GM19043 (cell line): ENCODE measurements at regions not wholly inside any gene's neighbourhood (a gene's known extent, or its start where the extent isn't known, plus 50 kb on each side); places are given as distances from the start of the nearest gene placed in this dataset.
"Not testable (repeated sequence)": the region's sequence is repeated elsewhere in the genome, so short reads cannot be mapped to it uniquely, and the experiment has no call there.

Experiments
- ATAC-seq: cut with Tn5 transposase; IDR thresholded peaks from one replicate; pipeline ENCODE4 v1.9.1; 2021; ENCODE audit warnings: low read depth; ENCODE audit not compliant: unreplicated experiment

DNA sequence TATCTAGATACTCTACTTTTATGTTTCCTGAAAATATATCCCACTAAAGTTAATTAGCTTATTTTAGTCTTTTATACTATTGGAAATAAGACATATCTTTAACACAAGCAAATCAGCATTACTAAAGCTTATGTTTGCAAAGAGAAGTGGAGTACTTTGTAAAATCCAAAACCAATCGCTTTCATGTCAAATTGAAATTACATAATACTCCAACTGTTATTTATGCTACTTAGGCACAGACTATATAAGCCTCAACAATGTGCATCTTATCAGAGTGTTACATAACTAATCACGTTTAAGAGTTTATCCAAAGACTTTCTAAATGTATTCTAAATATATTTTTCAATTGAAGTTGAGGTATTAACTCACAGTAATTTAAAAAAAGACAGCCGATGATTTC, 200.0 kb downstream of the PCDH20 start:
- ATAC-seq = no peak

DNA sequence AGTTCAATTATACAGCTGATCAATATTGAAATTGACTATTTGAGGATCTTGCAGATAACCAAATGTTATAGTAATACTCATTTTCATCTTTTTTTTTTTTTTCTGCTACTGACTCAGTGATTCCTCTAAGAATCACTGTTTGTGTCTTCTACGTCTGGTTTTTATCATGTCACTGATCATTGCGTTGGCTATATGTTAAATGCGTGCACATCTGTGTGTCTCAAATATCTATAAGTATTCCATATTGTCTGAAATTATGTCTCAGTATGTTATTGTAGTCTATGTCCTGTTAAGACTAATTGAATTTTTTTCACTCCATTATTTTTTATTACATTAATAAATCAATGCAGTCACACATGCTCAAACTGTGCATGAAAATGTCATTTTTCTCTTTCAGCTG, 200.5 kb downstream of the PCDH20 start:
- ATAC-seq = no peak

DNA sequence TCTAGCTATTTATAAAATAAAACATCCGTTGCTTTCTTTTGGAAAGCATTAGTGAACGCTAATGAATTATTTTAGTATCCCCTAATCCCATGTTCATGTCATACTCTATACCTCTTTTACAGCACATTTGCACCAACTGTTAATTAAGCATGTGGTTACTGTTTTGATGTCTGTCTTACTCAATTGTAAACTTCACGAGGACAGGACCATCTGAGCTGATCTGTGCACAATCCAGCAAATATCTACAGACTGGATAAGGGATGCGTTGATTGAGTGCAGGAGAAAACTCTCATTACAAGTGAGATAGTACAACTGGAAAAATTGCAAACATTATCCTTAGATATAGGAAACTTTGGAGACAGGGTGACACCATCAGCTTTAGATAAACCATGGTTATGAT, 201.1 kb downstream of the PCDH20 start:
- ATAC-seq = no peak

DNA sequence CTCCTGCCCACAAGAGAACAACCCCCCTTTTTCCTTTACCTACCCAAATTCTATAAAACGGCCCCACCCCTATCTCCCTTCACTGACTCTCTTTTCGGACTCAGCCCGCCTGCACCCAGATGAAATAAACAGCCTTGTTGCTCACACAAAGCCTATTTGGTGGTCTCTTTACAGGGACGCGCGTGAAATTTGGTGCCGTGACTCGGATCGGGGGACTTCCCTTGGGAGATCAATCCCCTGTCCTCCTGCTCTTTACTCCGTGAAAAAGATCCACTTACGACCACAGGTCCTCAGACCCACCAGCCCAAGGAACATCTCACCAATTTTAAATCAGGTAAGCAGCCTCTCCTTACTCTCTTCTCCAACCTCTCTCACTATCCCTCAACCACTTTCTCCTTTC, 209.8 kb downstream of the PCDH20 start:
- ATAC-seq = not testable (repeated sequence)

DNA sequence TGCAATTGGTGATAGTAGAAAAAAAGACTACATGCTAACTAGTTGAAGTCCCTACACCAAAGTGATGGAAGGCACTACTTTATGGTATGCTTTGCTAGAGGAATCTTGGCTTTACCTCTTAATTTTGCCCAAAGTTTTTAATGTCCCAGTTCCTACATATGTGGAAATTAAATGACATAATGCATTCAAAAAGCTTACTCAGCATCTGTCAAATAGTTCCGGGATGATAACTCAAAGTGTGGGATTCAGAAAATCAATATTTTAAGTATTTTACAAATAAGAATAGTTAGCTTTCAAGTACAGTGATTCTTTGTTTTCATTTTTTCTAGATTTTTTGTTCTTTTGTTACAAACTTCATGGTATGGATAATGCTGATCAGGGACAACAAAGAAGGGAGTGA, 211.6 kb downstream of the PCDH20 start:
- no peak for ATAC-seq

DNA sequence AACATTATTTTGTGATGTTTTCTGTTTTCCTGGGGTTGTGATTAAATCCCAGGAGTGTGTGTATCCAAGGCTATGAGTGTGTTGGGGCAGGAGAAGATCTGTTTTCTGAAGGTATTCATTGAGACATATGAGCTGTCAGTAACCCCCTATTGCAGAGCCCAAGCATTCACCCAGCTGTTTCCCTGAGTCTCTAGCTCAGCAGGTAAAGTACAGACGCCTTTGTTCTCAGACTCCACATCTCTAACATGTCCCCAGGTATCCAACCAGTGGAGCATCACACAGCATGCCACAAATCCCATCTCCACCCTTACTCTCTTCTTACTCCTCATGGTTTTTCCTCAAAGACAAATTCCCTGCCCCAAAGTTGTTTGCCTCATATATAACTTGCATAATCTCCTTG, 213.6 kb downstream of the PCDH20 start:
- ATAC-seq = no peak

DNA sequence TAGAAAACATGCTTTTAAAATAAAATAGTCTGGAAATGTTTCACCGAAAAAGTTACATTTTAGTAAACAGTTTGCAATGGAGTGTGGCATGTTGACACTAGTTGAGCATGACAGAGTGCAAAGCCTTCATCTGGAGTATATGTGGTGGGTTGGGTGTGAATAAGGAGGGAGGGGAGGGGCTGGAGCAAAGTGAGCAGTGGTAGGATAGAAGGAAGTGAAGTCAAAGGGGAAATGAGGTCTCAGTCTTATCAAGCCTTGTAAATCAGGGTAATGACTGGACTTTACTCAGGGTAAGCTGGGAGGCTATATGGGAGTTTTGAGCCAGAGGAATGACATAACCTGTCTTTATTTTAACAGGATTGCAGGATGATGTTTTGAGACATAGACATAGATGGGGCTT, 222.8 kb downstream of the PCDH20 start:
- ATAC-seq = no peak

DNA sequence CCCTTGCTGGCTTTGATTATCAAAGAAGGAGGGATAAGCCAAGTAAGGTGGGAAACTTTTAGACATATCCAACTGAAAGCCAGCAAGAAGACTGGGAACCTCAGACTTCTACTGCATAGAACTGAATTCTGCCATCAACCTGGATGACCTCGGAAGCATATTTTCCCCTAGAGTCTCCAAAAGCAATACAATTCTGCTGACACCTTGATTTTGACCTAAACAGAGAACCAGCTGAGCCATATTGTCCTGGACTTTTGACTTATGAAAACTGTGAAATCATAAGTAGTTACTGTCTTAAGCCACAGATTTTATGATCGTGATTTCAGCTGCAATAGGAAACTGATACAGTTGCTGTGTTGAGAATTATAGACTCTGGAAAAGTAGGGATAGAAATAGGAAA, 227.6 kb downstream of the PCDH20 start:
- no peak for ATAC-seq

DNA sequence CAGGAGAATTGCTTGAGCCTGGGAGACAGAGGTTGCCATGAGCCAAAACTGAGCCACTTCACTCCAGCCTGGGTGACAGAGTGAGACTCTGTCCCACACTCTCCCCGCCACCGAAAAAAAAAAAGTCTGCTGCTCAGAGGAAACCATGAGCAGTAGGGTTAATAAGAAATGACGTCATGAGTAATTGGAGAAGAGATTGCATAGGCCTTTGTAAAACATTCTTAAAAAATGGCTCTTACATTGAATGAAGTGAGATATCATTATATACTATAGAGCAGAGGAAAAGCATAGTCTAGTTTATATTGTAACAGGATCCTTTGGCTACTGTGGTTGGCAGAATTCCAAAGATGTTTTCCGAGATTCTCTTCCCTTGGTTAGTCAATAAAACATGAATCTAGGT, 228.2 kb downstream of the PCDH20 start:
- no peak for ATAC-seq

DNA sequence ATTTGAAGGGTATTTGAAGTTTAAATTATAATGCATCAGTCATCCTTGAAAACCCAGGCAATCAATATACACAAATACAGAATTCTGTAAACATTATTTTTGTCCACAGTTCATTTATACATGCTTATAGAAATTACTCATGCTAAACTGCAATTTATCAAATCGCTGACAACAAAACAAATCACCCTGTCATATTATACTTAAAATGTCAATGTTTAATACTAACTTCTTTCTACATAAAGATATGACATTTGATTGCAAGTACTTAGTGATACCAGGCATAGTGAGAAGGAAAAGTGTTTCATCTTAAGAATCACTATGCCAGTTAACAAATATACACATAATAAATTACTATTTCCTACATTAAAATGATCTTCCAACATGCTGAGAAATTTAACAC, 232.0 kb downstream of the PCDH20 start:
- ATAC-seq = no peak

DNA sequence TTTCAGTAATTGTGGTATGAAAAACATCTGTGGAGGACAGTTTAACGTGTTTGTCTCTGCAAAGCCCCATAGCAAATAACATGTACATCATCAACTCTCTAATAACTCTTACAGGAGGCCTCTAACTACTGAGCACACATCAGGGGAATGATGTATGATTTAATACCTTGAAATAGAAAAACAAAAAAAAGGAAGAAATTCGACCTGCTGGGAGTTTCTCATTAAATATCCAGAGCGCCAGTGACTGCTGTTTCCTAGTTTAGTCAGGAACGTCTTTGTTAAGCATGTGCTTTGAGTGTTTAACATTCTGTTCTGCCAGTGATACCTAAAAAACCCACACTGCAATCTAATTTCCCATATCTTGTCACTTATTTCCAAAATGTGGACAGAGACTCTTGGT, 235.4 kb downstream of the PCDH20 start:
- ATAC-seq = no peak

DNA sequence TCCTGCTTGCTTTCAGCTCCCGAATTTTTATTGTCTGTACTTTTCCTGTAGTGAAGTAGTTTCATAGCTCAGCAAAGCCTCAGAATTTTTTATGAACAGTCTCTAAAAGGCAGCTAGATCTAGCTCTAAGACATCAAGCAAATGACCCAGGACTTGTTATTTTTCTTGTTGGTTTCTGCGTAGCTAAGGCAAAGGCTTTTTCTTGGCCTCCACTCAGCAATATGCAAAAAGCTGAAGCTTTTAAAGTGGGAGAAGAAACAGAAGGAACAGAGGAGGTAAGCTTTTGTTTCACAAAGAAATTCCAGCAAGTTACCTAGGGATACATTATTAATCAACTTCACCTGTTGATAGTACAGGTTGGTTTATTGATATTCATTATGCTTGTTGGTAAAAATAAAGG, 235.9 kb downstream of the PCDH20 start:
- no peak for ATAC-seq

DNA sequence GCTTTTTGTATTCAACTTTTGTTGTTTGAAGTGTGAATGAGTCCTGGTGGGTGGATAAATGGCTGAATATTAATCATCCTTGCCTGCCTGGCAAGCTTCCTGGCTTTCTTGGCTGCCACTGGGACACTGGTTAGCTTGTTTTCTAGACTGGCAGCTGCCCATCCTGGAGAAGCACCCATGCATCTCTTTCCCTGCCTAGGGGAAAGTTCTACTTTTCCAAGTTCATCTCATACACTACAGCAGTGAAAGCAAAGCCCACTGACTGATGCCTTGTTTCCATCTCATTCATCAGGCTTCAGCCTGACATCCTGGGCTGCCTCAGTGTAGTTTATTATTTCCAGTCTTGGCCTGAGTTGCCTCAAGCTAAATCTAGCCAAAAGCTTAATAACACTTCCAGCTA, 244.8 kb downstream of the PCDH20 start:
- ATAC-seq = no peak

DNA sequence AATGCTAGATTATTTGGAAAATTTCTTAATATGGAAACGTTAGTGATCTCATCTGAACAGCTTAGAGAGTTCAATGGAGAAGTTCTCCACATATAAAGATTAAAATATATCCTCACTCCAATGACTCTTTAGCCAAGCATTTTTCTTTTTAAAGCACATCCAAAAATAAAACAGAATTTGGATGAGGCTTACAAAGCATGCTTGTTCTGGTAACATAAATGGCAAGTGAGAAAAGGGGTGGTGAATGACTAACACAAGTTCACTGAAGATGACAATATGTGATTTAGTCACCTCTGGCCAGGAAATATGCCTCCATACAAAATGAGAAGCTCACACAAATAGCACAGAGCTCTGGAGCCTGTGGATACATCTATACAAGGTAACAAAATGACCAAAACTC, 253.0 kb downstream of the PCDH20 start:
- no peak for ATAC-seq

DNA sequence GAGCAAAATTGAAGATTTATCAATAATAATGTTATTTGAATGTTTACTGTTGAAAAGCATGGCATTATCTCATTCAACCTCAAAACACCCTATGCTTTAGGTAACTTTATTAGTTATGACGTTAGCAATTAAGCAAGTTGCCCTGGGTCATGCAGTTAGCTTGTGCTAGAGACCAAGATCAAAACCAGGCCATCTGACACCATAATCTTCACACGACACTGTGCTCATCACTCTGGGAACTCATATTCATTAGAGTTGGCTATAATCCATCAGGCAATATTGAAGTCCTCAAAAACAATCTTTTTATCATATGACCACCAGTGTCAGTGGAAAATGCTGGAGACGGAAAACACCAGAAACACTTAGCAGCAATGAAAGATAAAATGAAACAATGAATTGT, 253.5 kb downstream of the PCDH20 start:
- no peak for ATAC-seq

DNA sequence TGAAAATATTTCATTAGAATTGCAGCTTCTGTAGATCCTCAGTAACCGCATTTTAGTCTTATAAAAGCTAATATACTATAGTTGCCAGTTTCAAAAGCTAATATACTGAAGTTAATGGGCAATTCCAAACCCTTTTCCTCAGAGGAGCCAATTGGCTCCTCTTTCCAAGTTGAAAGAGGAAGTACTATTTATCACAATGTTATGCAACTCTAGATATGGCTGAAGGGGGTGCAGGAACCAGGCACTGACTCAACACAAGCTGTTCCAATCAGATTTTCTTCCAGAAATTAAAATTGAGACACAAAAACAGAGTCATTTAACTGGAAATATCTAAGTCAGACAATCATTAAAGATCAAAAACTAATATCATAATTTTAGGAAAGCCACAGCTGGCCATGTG, 258.9 kb downstream of the PCDH20 start:
- ATAC-seq = no peak

DNA sequence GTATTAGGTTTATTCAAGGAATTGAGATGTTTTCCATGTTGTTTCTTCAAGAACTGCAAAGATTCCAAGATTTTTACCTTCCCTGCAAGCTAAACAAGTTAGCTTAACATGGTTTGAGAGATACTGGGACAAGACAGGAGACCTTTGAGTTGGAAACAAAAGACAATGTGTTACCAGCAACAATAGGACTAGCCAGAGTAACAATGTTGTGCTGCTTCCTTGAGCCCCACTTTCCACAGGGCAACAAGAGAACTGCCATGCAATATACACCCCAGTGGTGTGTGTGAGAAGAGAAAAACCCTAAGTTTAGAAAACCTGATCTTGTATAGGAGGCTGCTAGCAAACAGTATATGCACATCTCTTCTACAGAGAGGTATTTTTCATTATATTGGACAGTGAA, 264.6 kb downstream of the PCDH20 start:
- no peak for ATAC-seq

DNA sequence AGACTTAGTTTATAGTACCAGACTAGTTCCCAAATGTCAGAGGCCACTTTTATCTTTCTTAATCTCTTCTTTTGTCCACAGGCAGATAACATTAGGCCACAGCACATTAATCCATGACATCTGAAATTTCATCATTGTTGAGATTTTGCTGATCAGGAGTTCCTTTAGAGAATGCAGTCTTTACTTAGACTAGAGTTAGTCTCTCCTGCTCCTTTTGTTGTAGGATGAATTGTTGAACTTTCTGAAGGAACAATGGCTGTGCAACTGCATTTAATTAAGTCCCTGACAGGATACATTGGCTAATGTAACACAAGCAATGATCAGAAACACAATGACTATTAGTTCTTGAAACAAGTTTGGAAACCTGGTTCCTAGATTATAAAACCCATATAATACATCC, 266.3 kb downstream of the PCDH20 start:
- no peak for ATAC-seq

DNA sequence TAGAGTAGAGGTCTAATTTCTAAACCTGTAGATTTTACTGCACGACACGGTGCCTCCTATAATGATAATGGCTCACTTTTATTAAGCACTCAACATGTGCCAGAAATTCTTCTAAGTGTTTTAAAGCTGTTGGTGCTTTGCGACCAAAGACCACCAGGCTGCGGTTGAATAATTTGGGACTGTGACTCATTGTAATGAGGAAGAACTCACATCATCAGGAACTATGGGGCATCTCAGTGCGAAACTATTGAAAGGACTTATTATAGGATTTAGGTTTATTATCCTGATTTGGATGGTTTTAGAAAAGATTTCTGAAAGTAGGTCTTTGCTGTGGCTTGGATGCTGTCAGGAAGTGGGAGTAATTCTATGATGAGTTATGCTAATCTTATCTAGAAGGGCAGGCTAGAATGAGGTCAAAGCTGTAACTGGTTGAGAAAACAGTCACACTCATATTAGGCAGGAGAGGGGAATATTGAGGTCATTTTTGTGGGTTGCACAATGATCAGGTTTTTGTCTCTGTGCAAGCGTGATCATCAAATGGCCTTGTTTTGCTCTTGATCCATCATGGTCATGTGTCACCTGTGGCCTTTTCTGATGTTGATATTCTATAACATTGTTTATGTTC, 266.8 kb downstream of the PCDH20 start:
- no peak for ATAC-seq

DNA sequence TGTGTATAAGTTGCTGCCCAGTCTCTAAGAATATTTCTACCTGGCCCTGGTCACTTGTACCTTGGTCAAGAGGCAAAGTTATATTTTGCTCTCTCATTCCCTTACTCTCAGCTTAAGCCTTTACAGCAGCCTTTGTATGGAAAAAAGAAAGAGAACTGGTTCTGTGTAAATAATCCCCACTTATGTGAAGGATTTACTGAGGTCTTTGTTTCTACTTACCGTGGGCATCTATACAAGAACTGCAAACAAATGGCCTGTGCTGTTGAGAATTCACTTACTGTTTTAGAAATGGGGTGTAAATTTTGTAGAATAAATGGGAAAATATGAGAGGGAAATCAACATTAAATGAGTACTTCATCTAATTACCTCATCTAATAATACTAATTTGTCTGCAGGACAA, 267.4 kb downstream of the PCDH20 start:
- ATAC-seq = no peak

DNA sequence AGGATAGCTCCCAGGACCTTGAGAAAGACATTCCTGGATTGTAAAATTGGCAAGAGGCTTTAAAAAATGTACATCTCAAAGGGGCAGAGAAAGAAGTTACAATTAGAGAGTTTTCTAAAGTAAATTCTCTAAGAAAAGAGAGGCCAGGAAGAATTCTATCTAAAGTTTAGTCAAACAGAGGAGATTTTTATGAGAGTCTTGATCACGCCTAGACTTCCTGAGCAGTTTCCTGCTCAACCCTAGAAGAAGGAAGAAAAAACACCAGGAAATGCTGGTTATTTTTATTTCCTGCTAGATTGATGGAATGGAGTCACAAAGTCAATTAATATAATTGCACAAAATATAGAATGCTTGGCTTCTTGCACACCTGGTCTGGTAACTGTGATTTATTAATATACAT, 269.1 kb downstream of the PCDH20 start:
- no peak for ATAC-seq

DNA sequence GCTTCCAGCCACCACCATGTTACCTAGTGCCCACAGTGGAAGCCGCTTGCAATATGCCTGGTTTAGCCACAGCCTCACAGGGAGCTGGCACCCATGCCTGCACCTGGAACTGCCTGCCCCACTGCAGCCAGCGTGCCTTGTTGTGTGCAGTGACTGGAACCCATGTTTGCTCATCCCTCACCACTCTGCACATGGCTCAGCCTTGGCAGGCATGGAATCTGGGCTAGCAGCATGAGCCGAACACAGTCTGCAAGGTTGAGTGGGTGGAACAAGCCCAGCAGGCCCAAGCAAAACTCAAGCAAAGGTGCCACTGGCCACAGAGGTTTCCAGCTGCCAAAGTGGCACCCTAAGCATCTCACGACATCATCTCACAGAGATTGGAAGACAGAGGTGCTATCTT, 269.5 kb downstream of the PCDH20 start:
- no peak for ATAC-seq

DNA sequence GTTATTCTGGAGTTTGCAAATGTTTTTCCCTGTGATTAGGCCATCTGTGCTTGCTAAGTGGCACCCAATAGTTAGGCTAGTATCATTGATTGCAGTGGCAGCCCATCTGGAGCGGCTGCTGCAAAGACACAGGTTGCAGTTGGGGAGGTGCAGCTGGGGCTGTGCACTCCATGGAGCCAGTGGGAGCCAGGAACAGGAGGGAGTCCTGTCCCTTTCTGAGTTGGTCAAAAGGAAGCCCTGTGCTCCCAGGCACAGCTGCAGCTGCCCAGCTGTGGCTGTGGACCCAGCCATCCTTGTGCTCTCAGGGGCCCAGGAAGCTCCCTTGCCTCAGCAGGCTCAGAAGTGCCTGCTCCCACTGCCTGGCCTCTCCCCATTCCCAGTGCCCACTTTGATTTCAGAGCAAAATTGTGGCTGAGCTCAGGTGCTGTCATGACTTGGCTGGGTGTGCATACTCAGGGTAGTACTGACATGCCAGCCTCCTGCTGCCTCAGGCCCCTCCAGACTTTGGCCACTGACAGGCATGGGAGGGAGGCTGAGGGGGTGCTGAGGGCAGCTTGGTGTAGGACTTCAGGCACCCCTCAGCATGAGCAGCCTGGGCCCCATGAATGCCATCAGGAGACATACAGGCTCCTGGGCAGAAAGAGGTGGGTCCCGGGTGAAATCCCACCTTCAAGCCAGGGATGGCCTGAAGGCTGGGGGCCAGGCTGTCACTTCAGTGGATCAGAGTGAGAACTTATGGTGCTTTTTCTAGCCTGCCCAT, 270.6 kb downstream of the PCDH20 start:
- no peak for ATAC-seq
